ENCODE measurements at regions not wholly inside any gene's neighbourhood (a gene's known extent, or its start where the extent isn't known, plus 50 kb on each side); places are given as distances from the start of the nearest gene placed in this dataset.

- Mint-ChIP-seq H3K27ac (no peak overlapping the region), H3K27me3 (no peaks in the 10 kb centered on the region), H3K36me3 (no peaks in the 10 kb centered on the region), H3K9me3 (no peaks in the 10 kb centered on the region), H3K4me3 (no peak overlapping the region), H3K4me1 (no peaks in the 10 kb centered on the region)
- no peak for DNase-seq
- CTCF ChIA-PET = interaction anchor here (1.5 kb wide), 1 partner anchor 141 kb away, joined by 3 read pairs; no protein-coding TSS in a partner anchor
Measured at GRCh38 chr18:10296491-10296890, 157.9 kb upstream of the APCDD1 start.

- CTCF ChIA-PET = no interaction called here
- Mint-ChIP-seq H3K9me3 (no peaks in the 10 kb centered on the region), H3K27me3 (no peaks in the 10 kb centered on the region), H3K4me1 (no peaks in the 10 kb centered on the region), H3K36me3 (no peaks in the 10 kb centered on the region), H3K4me3 (no peak overlapping the region), H3K27ac (no peak overlapping the region)
- no peak for DNase-seq
Measured at GRCh38 chr18:10297086-10297485, 157.3 kb upstream of the APCDD1 start.

GRCh38 chr18:10298346-10298745 is 156.1 kb upstream of the APCDD1 start:
- no peaks in the 10 kb centered on the region for H3K4me1 Mint-ChIP-seq

GRCh38 chr18:10299643-10300042 is 154.8 kb upstream of the APCDD1 start:
- DNase-seq = no peak
- Mint-ChIP-seq H3K9me3 (no peaks in the 10 kb centered on the region), H3K27me3 (no peaks in the 10 kb centered on the region), H3K4me3 (no peak overlapping the region), H3K36me3 (no peaks in the 10 kb centered on the region), H3K27ac (no peak overlapping the region), H3K4me1 (no peaks in the 10 kb centered on the region)
- CTCF ChIA-PET = no interaction called here

More at GRCh38 chr18:10298346-10298745, 156.1 kb upstream of the APCDD1 start:
- DNase-seq = no peak
- H3K4me3 Mint-ChIP-seq = no peak overlapping the region
- H3K36me3 Mint-ChIP-seq = no peaks in the 10 kb centered on the region
- no peaks in the 10 kb centered on the region for H3K27me3 Mint-ChIP-seq
- no peak overlapping the region for H3K27ac Mint-ChIP-seq
- no peaks in the 10 kb centered on the region for H3K9me3 Mint-ChIP-seq
- CTCF ChIA-PET = no interaction called here

- Mint-ChIP-seq H3K27ac (no peak overlapping the region), H3K27me3 (no peaks in the 10 kb centered on the region), H3K4me3 (no peak overlapping the region), H3K36me3 (no peaks in the 10 kb centered on the region), H3K9me3 (no peaks in the 10 kb centered on the region), H3K4me1 (no peaks in the 10 kb centered on the region)
- CTCF ChIA-PET = no interaction called here
- no peak for DNase-seq
Measured at GRCh38 chr18:10300739-10301138, 153.7 kb upstream of the APCDD1 start.

GRCh38 chr18:10301831-10302483 is 152.5 kb upstream of the APCDD1 start:
- Mint-ChIP-seq H3K36me3 (no peaks in the 10 kb centered on the region), H3K4me1 (no peaks in the 10 kb centered on the region), H3K9me3 (no peaks in the 10 kb centered on the region), H3K27me3 (no peaks in the 10 kb centered on the region), H3K4me3 (no peak overlapping the region), H3K27ac (no peak overlapping the region)
- no peak for DNase-seq
- CTCF ChIA-PET = no interaction called here

GRCh38 chr18:10303171-10303570 is 151.3 kb upstream of the APCDD1 start:
- CTCF ChIA-PET = no interaction called here

GRCh38 chr18:10304853-10305252 is 149.6 kb upstream of the APCDD1 start:
- H3K9me3 Mint-ChIP-seq = no peaks in the 10 kb centered on the region

More at GRCh38 chr18:10303171-10303570, 151.3 kb upstream of the APCDD1 start:
- Mint-ChIP-seq H3K9me3 (no peaks in the 10 kb centered on the region), H3K27me3 (no peaks in the 10 kb centered on the region), H3K4me1 (no peaks in the 10 kb centered on the region), H3K4me3 (no peak overlapping the region), H3K36me3 (no peaks in the 10 kb centered on the region), H3K27ac (no peak overlapping the region)
- DNase-seq = no peak

GRCh38 chr18:10306779-10307178 is 147.7 kb upstream of the APCDD1 start:
- no peak overlapping the region for H3K4me3 Mint-ChIP-seq
- CTCF ChIA-PET = no interaction called here
- no peak for DNase-seq
- no peaks in the 10 kb centered on the region for H3K36me3 Mint-ChIP-seq
- H3K27ac Mint-ChIP-seq = no peak overlapping the region
- H3K9me3 Mint-ChIP-seq = no peaks in the 10 kb centered on the region
- H3K27me3 Mint-ChIP-seq = no peaks in the 10 kb centered on the region
- H3K4me1 Mint-ChIP-seq = no peaks in the 10 kb centered on the region

More at GRCh38 chr18:10304853-10305252, 149.6 kb upstream of the APCDD1 start:
- Mint-ChIP-seq H3K27ac (no peak overlapping the region), H3K27me3 (no peaks in the 10 kb centered on the region), H3K4me1 (no peaks in the 10 kb centered on the region), H3K4me3 (no peak overlapping the region), H3K36me3 (no peaks in the 10 kb centered on the region)
- no peak for DNase-seq
- CTCF ChIA-PET = no interaction called here

- Mint-ChIP-seq H3K27me3 (peaks cover 4% of the 10 kb centered on the region), H3K27ac (no peak overlapping the region), H3K9me3 (no peaks in the 10 kb centered on the region), H3K36me3 (no peaks in the 10 kb centered on the region), H3K4me3 (no peak overlapping the region), H3K4me1 (no peaks in the 10 kb centered on the region)
- CTCF ChIA-PET = no interaction called here
- DNase-seq = no peak
Measured at GRCh38 chr18:10308154-10308553, 146.3 kb upstream of the APCDD1 start.

- Mint-ChIP-seq H3K36me3 (no peaks in the 10 kb centered on the region), H3K9me3 (no peaks in the 10 kb centered on the region), H3K27me3 (peaks cover 4% of the 10 kb centered on the region), H3K4me1 (no peaks in the 10 kb centered on the region), H3K27ac (no peak overlapping the region), H3K4me3 (no peak overlapping the region)
- CTCF ChIA-PET = no interaction called here
- no peak for DNase-seq
Measured at GRCh38 chr18:10310626-10311025, 143.8 kb upstream of the APCDD1 start.

- H3K9me3 Mint-ChIP-seq = no peaks in the 10 kb centered on the region
- H3K4me1 Mint-ChIP-seq = no peaks in the 10 kb centered on the region
- no peaks in the 10 kb centered on the region for H3K36me3 Mint-ChIP-seq
- H3K4me3 Mint-ChIP-seq = no peak overlapping the region
- DNase-seq = no peak
- H3K27ac Mint-ChIP-seq = no peak overlapping the region
- H3K27me3 Mint-ChIP-seq = peaks cover 4% of the 10 kb centered on the region
- CTCF ChIA-PET = interaction anchor here (0.7 kb wide), 1 partner anchor 15 kb away, joined by 3 read pairs; no protein-coding TSS in a partner anchor
Measured at GRCh38 chr18:10312326-10313015, 142.0 kb upstream of the APCDD1 start.

GRCh38 chr18:10313016-10313342 is 141.5 kb upstream of the APCDD1 start:
- DNase-seq = no peak
- Mint-ChIP-seq H3K27ac (no peak overlapping the region), H3K27me3 (peaks cover 4% of the 10 kb centered on the region), H3K4me3 (no peak overlapping the region), H3K9me3 (no peaks in the 10 kb centered on the region), H3K36me3 (no peaks in the 10 kb centered on the region), H3K4me1 (no peaks in the 10 kb centered on the region)
- CTCF ChIA-PET = no interaction called here

- H3K36me3 Mint-ChIP-seq = no peaks in the 10 kb centered on the region
- H3K27ac Mint-ChIP-seq = no peak overlapping the region
- peaks cover 4% of the 10 kb centered on the region for H3K27me3 Mint-ChIP-seq
- H3K4me1 Mint-ChIP-seq = no peaks in the 10 kb centered on the region
- DNase-seq = no peak
- no peak overlapping the region for H3K4me3 Mint-ChIP-seq
- CTCF ChIA-PET = no interaction called here
- H3K9me3 Mint-ChIP-seq = no peaks in the 10 kb centered on the region
Measured at GRCh38 chr18:10314066-10314465, 140.4 kb upstream of the APCDD1 start.

- H3K36me3 Mint-ChIP-seq = no peaks in the 10 kb centered on the region
- no peak overlapping the region for H3K4me3 Mint-ChIP-seq
- no peak overlapping the region for H3K27ac Mint-ChIP-seq
- peaks cover 4% of the 10 kb centered on the region for H3K27me3 Mint-ChIP-seq
- H3K4me1 Mint-ChIP-seq = no peaks in the 10 kb centered on the region
- no peak for DNase-seq
- CTCF ChIA-PET = no interaction called here
- H3K9me3 Mint-ChIP-seq = no peaks in the 10 kb centered on the region
Measured at GRCh38 chr18:10315522-10315921, 138.9 kb upstream of the APCDD1 start.
